GM19240 (cell line): ENCODE measurements at regions not wholly inside any gene's neighbourhood (a gene's known extent, or its start where the extent isn't known, plus 50 kb on each side); places are given as distances from the start of the nearest gene placed in this dataset.
"Not testable (repeated sequence)": the region's sequence is repeated elsewhere in the genome, so short reads cannot be mapped to it uniquely, and the experiment has no call there.

Source experiments
- DNase-seq: peaks from one replicate; pipeline ENCODE4 v3.0.0; 2011; ENCODE audit warnings: low spot score; ENCODE audit not compliant: insufficient read length

DNA sequence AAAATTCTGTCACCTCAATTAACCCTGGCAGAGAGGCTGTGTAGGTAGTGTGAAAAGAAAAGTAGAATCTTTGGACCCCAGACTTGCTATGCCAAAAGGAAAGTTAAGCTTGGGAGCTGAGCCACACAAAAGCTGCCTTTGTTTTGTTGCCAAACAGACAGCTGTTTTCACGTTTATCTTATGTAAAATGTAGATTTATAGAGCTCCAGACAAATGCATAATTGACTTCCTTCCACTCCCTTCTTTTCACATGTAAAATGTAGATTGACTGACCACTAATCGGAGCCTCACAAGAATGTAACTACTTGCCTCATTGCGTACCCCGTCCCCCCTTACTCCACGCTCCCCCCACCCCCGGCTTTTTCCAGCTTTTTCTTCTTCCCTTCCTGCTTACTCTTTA lies 2302.2 kb upstream of the RAG2 start:
- no peak for DNase-seq

DNA sequence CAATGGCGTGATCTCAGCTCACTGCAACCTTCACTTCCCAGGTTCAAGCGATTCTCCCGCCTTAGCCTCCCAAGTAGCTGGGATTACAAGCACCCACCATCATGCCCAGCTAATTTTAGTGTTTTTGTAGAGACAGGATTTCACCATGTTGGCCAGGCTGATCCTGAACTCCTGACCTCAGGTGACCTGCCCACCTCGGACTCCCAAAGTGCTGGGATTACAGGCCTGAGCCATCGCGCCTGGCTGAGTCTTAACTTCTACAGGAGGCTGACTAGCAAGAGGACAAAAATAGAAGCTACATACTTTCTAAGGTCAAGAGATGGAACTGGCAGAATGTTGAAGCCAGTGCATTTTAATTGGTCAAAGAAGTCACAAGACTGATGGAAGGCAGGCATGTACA lies 2296.2 kb upstream of the RAG2 start:
- DNase-seq = not testable (repeated sequence)

DNA sequence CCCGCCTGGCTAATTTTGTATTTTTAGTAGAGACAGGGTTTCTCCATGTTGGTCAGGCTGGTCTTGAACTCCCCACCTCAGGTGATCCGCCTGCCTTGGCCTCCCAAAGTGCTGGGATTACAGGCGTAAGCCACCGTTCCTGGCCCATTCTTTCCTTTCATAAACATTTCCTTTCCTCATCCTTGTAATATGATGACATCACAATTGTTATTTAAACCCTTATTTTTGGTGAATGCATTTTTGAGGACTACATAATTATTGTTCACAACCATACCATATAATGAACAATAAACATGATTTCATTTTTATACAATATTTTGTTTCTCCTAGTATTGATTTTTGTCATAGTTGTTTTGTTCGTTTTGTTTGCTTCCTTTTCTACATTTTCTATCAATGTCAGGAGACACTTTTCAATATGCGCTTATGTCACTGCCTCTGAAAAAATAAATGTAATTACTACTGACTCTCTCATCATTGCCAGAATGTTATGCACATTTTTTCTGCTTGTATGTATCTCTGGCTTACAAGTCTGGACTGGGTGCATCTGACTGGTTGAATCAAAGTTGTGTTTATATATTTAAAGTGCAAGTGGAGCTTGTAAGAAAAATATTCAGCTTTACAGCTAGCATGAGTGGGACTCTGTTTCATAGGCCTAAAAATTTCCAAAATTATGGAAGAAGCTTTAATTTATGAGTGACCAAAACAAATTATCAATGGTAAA lies 2286.3 kb upstream of the RAG2 start:
- no peak for DNase-seq

DNA sequence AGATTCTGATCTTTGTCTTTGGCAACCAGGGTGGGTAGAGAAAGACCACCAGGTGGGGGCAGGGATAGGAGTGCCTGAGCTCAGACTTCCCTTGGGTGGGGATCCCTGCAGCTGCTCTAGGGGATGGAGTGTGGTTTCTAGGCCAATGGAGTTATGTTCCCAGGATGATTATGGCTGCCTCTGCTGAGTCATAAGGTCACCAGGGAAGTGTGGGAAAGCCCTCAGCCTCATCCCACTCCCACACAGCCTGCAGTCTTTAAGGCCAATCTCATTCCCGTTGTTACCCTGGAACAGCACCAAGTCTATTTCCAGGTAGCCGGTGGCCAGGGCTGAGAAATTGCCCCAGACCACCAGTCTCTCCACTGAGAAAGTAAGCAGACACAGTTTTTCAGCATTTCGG lies 2269.3 kb upstream of the RAG2 start:
- DNase-seq = no peak

DNA sequence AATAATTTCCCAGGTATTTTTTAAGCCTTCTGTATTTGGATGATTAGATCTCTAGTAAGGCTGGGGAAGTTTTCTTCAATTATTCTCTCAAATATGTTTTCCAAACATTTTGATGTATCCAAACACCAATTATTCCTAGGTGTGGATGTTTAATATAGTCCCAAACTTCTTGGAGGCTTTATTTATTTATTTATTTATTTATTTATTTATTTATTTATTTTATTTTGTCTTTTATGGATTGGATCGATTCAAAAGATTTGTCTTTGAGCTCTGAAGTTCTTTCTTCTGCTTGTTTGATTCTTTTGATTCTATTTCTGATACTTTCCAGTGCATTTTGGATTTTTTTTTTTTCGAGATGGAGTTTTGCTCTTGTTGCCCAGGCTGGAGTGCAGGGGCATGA lies 2267.9 kb upstream of the RAG2 start:
- DNase-seq = no peak

DNA sequence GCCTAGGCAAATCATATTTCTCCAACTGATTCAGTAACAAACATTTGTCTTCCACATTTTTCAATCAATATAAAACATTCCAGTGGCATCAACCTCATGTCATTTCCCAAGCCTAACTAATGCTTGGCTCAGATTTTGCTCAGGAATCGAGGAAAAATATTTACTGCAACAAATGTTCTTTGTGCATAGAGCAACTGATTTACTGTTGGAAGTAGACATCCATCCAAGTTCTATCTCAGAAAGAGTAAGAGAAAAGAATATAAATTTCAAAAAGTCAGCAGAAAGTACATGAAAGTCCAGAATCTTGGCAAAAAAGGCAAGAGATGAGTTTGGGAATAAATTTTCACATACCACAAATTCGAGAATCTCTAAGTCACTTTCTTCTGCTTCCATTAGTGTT lies 2245.0 kb upstream of the RAG2 start:
- DNase-seq = no peak

DNA sequence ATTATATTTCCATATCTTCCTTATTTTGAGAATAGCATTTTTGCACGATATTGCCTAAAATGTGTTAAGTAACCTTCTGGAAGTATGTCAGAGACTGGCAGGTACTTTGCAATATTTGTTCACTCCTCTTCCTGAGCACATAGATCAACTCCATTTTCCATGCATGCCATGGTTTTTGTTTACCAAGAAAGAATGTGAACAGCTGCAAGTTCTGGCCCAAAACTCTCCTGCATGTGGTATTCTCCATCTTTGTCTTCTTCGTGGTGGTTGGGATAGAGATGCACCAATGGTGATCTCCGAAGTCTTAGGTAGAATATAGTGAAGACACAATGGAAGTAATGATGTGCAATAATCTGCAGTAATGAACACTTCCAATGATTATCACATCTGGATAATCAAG lies 2241.0 kb upstream of the RAG2 start:
- DNase-seq = no peak

DNA sequence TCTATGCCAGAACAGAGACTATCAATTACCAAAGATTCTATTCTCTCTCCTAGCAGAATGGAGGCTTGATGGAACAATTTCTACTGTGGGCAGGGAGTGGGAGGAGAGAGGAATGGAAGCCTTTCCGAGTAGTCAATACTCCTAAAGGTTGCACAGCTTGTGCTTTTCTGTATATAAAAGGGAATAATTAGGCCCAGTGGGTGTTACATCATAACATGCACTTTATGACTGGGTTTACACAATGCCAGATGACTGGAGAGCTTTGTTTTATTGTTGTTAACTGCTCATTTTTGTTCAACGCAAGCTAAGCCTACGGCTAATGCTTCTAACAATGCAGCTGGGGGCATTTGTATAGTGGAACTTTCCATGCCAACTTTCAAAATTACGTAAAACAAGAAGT lies 2237.9 kb upstream of the RAG2 start:
- no peak for DNase-seq

DNA sequence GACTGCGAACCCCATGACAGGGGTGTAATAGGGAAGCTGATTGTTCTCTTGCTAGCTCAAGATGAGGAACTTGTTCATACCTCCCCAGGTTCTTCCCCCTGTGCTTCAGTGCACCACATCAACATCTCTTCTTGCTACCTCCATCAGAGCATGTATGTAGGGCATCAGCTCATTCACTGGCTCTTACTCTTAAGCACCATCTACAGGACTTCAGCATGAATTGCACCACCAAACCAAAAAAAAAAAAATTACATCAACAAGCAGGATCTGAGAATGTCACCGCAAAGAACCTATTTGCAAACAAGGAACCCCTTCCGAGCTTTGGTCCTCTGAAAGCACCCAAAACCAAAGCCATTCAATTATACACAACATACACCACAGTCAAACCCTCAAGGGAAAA lies 2226.5 kb upstream of the RAG2 start:
- no peak for DNase-seq

DNA sequence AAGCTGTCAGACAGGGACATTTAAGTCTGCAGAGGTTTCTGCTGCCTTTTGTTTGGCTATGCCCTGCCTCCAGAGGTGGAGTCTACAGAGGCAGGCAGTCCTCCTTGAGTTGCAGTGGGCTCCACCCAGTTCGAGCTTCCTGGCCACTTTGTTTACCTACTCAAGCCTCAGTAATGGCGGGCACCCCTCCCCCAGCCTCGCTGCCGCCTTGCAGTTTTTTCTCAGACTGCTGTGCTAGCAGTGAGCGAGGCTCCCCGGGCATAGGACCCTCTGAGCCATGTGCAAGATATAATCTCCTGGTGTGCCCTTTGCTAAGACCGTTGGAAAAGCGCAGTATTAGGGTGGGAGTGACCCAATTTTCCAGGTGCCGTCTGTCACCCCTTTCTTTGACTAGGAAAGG lies 2223.8 kb upstream of the RAG2 start:
- not testable (repeated sequence) for DNase-seq

DNA sequence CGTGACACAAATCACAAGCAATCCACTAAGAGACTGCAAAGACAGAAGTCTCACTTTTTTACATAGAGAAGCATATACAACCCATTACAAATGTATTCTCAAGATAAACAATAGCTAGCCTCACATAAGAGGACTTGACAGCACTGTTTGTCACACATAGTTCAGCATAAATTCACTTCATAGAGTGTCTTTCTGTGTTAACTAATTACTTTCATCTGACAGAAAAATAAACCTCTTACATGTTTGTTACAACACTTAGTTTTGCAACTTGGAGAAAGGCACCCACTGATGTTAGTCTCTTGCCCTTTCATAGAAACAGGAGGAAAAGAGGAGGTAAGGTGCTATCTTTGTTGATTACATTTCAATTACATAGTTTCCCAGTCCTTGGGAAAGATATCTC lies 2221.9 kb upstream of the RAG2 start:
- no peak for DNase-seq

DNA sequence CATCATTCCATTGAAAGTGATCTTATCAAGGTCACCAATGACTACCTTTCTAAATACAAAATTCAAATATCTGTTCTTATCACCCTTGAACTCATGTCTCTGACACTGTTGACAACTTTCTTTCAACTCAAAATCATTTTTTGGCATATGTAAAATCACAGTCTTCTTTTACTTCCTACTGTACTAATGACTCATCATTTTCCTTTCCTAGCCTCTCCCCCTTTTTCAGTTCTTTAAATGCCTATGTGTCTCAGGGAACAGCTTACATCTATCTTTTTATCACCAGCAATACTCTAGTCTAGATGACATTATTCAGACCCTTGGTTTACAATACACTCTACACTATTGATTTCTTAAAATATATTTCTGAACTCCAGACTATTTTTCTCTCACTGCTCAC lies 2220.7 kb upstream of the RAG2 start:
- DNase-seq = no peak

DNA sequence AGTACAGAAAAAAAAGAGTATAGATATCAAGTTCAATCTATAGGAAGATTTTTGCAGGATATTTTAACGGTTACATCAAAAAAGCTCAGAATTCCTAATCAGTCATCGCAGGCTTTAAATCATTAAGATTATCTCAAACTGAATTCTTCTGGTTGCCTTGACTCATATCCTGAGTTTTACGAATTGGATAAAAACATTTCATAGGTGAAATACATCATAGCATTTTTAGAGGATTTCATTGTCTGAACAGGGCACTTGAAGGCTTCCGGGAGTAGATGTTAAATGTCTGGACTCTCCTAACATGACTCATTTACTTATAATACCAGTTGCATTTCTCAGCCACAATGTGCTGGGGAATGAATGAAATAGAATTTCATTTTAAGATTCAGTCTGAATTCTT lies 2216.6 kb upstream of the RAG2 start:
- DNase-seq = no peak

DNA sequence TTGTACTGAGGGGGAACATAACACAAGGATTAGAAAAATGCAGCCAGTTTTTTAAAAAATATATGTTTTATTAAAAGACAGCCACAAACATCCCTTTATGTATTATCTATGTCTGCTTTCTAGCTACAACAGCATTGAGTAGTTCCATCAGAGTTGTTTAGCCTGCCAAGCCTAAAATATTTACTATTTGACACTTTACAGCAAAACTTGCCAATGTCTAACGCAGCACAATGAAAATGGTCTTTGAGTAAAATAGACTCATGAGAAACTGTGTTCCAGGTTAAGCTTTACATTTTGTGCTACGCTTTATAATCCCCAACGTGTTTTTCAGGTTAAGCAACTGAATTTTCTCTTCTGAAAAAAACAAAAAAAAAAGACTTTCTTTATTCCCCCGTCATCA lies 2211.5 kb upstream of the RAG2 start:
- no peak for DNase-seq

DNA sequence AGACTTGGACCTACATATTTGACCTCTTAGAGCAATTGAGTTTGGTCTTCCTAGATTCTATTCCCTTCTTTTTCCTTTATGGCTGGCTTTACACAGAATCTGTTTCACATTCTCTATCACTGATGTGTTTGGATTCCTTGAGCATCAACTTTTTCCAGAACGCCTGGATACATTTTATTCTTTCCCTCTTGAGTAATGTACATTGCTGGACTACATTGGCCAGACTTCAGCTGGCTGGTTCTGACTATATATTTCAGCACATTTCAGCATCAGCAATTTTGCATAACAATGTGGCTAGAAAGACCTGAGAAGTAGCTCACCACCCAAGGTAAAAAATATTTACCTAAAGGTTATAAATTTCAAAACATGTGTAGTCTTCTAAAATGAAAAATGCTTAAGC lies 2198.2 kb upstream of the RAG2 start:
- DNase-seq = no peak

DNA sequence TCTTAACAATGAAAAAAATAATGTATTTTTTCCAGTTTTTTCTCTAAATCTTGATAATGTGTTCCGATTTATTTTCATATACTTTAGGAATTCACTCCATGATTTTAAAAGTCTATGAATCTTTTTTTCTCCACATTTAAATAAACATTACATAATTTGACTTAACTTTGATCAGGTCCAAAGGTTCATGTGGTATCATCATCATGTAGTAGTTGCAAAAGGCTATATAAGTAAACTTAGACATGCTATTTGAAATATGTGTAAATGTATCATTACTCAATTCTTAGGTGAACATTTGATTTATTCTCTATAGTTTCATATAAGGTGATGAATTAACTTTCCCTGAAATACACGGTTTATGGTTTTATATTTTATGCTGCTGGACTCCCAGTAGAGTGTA lies 2197.0 kb upstream of the RAG2 start:
- no peak for DNase-seq

DNA sequence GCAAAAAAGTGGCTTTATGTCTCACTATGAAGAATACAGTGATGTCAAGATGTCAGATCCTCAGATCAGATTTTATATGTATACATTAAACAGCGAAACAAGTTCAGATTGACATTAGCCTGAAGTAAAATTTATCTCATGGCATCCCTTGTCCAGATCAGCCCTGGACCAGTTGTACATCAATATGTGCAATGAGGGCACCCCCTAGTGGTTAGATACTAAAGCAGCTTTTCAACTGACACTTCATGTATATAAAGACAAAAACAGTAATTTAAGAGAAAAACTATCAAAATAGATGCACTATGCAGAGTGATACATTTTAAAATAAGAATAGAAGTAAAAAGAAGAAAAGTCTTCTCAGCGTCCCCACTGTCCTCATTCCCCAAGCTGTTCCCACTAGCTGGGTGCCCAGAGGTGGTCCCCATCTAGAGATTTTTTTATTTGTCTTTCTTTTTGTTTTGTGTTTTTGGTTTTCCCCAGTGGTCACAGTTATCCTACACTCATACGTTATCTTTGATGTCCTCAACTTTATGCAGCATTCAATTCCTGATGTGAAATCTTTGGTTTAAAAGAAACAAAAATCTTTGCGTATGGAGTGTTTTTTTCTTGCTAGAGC lies 2193.4 kb upstream of the RAG2 start:
- DNase-seq = peak; percentile 2

DNA sequence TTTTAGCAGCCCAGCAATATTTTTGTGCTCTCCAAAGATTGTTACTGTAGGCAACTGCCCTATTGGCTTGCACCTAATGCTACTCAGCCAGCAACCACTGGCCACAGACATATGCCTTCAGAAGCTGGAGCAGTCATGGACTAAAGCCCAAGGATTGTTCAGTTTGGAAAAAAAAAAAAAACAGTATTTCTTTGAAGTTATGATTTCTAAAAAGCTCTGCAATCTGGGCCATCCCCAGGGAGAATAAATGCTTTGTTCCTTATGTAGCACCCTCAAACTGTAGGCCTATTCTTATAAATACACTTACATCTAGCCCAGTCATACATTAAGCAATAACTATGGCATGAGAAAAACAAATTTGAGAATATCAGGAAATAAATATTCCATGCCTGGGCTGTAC lies 2190.5 kb upstream of the RAG2 start:
- no peak for DNase-seq

DNA sequence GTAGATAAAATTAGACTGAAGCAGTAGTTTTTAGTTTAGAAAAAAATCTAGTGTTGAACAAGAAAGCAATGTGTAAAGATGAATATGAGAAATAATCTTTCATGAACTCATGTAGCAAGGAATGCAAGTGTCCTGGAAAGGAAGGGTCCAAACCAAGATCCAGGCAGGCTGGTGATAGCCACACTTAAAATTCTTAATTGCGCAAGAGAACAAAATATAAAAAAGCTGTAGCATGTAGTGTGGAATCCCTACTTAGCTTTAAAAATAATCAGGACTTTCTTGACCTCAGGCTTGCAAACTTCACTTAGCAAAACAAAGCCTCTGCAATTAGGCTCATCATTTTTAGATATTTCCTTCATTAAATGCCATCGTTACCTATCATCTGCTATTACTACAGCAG lies 2186.1 kb upstream of the RAG2 start:
- DNase-seq = no peak

DNA sequence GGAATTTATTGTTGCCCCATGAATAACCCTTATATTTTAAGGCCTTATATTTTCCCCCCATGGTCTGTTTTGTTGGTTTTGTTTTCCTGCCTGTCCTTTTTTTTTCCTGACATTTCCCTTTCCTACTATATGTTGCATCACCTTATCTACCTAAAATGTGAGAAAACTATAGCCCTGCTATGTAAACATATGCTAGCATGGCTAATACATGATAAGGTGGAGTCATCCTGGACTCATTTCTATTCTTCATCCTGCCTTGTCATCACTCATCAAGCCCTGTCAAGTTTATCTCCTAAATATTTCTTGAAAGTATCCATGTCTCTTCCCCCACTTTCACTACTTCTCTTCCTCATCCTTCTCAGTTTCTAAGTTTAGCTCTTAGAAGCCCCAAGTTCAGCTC lies 2168.8 kb upstream of the RAG2 start:
- DNase-seq = no peak

DNA sequence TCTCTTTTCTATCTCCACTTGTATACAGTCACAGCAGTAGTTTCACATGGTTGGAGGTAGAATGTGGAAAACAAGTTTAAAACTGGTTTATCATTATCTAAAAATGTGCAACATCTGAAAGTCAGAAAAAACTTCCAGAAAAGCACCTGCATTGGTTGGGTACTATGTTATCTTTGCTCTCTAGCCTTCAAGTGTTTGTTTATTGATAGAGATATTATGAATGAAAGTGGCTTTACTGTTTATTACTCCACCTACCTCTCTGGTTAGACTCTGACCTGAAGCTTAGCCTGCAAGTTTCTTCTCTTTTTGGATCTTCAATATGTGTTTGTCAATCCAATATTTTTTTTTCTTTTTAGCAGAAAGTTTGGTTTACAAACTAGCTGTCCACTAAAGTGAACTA lies 2161.4 kb upstream of the RAG2 start:
- no peak for DNase-seq

DNA sequence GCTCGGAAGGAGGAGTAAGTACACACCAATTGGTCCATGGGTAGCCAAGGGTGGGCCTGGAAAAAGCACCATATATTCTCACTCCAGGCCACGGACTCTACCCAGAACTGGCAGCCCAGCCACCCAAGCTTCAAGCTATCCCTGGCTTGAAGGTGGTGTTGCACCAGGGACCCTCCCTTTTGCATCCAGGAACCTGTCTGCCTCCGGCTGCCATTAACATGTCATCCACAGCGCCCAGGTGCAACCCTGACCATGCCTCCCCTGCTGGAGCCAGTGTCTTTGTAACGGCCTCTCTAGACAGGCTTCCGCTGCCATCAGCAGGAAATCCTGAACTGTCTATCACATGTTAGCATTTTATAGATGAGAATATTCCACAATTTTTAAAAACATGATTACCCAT lies 2158.5 kb upstream of the RAG2 start:
- no peak for DNase-seq

DNA sequence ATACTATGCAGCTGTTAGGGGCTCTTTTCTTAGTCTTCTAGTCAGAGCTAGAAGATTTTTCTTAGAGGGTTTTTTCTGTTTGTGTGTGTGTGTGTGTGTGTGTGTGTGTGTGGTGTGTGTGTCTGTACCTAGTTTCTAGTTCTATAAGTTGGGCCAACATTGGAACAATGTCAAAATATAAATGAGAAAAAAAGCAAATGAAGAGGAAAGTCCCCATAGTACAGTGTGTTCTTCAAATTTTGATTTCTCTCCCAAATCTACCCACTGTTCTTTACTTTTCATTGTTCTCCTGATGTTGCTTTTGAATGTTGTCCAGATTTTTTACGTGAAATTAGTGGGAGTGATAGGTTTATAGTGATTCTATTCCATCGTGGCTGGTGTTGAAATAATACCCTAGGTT lies 2153.4 kb upstream of the RAG2 start:
- no peak for DNase-seq

DNA sequence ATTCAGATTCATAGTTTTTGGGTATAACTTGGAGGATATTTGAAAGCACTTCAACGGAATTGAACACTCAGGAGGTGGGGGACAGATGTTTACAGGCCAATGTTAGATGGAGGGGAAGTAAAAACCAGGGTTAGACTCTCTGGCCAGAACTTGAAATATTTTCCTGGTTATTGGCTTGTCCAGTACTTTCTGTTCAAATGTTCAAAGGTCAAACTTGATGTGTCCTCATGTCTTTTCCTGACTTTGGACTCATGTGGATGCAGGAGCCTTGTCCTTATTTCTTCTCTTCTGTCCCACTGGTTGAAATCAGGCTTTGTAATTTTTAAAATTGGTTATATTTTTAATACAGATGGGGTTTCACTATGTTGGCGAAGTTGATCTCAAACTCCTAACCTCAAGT lies 2148.5 kb upstream of the RAG2 start:
- not testable (repeated sequence) for DNase-seq
